Activated CD8-positive, alpha-beta T cell treated with anti-CD3 and anti-CD28 coated beads, Interleukin-2, amount 10 ng/mL, durations not matched to agents 7 days and 5 days (primary cell): ENCODE measurements at regions not wholly inside any gene's neighbourhood (a gene's known extent, or its start where the extent isn't known, plus 50 kb on each side); places are given as distances from the start of the nearest gene placed in this dataset.
"Not testable (repeated sequence)": the region's sequence is repeated elsewhere in the genome, so short reads cannot be mapped to it uniquely, and the experiment has no call there.

Source experiments
- ATAC-seq: fragments of 150-1000 bp; cut with Tn5 transposase; one replicate; pipeline ENCODE4 v1.10.0; 2021; ENCODE audit warnings: moderate library complexity
- CTCF ChIA-PET: fragments of 350-600 bp; sonication (Branson Sonifier 250); formaldehyde crosslinking; loops from one replicate; lab custom pipeline; 2021; ENCODE audit warnings: antibody characterized with exemption; lab: Charles Lee
- POLR2A ChIA-PET: fragments of 350-600 bp; sonication (Branson Sonifier 250); formaldehyde crosslinking; loops from one replicate; lab custom pipeline; 2021; ENCODE audit warnings: antibody characterized with exemption; lab: Charles Lee
- DNase-seq: peaks from one replicate; pipeline ENCODE4 v3.0.0-alpha.2; 2020
- H3K27ac Mint-ChIP-seq: one replicate; pipeline ENCODE4 v1.8.0; 2021; ENCODE audit warnings: mild to moderate bottlenecking, mixed read lengths
- H3K27me3 Mint-ChIP-seq: one replicate; pipeline ENCODE4 v1.8.0; 2021; ENCODE audit warnings: low read depth, mixed read lengths
- H3K36me3 Mint-ChIP-seq: one replicate; pipeline ENCODE4 v1.8.0; 2021; ENCODE audit warnings: low read depth, mixed read lengths
- H3K4me1 Mint-ChIP-seq: one replicate; pipeline ENCODE4 v1.8.0; 2021; ENCODE audit warnings: low read depth, mixed read lengths
- H3K4me3 Mint-ChIP-seq: one replicate; pipeline ENCODE4 v1.8.0; 2021; ENCODE audit warnings: mild to moderate bottlenecking, mixed read lengths
- H3K9me3 Mint-ChIP-seq: one replicate; pipeline ENCODE4 v1.8.0; 2022; ENCODE audit warnings: mixed read lengths; ENCODE audit not compliant: insufficient read depth

DNA sequence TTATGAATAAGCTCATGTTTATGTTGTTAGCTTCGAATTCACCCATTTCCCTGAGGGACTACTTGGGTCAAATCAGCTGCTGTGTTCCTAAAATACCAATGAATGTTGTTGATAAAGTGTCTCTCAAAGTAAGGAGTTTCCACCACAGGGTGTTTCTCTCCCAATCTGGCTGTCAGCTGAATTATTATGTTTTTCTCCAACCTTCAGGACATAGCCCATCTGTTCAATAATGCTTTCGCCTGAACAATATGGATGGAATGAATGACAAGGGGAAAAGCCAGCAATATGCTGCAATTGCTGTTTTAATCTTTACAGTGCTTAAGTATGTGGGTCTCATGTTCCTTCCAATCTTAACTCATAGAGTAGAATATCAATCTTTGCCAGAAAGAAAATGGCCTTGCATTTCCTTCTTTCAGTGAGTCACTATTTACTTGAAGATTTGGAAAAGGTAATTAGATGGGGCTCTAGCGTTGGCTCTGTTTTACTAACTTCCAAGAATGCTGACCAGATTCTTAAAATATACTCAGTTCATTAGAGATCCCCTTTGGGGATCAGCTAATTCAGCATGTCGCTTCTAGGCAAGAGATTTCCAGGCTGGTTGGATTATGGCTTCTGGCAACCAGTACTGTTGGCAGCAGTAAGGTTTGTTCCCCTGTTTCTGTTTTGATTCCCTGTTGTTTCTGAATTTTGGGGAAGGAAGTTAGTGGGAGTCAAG lies 410.5 kb downstream of the PPP3CA start:
- ChIA-PET POLR2A (no interaction called here), CTCF (no interaction called here)
- no peak overlapping the region for H3K27ac Mint-ChIP-seq
- ATAC-seq (no peak), DNase-seq (no peak)
- peaks cover 11% of the 10 kb centered on the region for H3K27me3 Mint-ChIP-seq
- H3K9me3 Mint-ChIP-seq, result no peaks in the 10 kb centered on the region
- H3K4me1 Mint-ChIP-seq, result peaks cover 4% of the 10 kb centered on the region
- H3K4me3 Mint-ChIP-seq, result no peak overlapping the region
- H3K36me3 Mint-ChIP-seq, result no peaks in the 10 kb centered on the region

- ChIA-PET CTCF (no interaction called here), POLR2A (no interaction called here)
- H3K9me3 Mint-ChIP-seq, result no peaks in the 10 kb centered on the region
- H3K4me1 Mint-ChIP-seq, result peaks cover 4% of the 10 kb centered on the region
- peaks cover 9% of the 10 kb centered on the region for H3K27me3 Mint-ChIP-seq
- ATAC-seq (no peak), DNase-seq (no peak)
- H3K4me3 Mint-ChIP-seq, result no peak overlapping the region
- no peaks in the 10 kb centered on the region for H3K36me3 Mint-ChIP-seq
- H3K27ac Mint-ChIP-seq, result no peak overlapping the region
Measured at GRCh38 chr4:100935090-100935489, 412.2 kb downstream of the PPP3CA start.

DNA sequence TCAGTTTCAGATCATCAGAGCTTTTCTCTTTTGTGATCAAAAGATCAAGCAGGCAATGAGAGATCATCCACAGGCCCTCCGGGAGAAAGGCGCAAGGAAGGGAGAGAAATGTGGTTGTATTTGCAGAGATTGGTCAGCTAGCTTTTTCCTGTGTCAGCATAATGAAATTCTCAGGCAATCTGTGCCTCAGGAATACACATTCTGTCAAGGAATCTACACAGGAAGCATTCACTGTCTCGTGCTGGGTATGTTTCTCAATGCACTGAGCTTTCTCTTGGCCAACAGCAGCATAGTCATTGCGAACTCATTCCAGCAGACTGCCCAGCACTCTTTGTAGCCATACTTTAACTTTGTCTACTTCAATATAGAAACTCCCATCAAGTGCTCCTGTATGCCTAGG lies 413.7 kb downstream of the PPP3CA start:
- CTCF ChIA-PET, result interaction anchor here (0.9 kb wide), 1 partner anchor 13 kb away, joined by 3 read pairs; no protein-coding TSS in a partner anchor
- H3K4me3 Mint-ChIP-seq, result no peak overlapping the region
- H3K9me3 Mint-ChIP-seq, result no peaks in the 10 kb centered on the region
- ATAC-seq, result no peak
- H3K27ac Mint-ChIP-seq, result no peak overlapping the region
- POLR2A ChIA-PET, result no interaction called here
- DNase-seq, result no peak
- peaks cover 6% of the 10 kb centered on the region for H3K27me3 Mint-ChIP-seq
- H3K4me1 Mint-ChIP-seq, result peaks cover 4% of the 10 kb centered on the region
- H3K36me3 Mint-ChIP-seq, result no peaks in the 10 kb centered on the region

GRCh38 chr4:100929758-100930157 lies 411.9 kb upstream of the EMCN start:
- no peaks in the 10 kb centered on the region for H3K9me3 Mint-ChIP-seq
- no peaks in the 10 kb centered on the region for H3K36me3 Mint-ChIP-seq
- H3K4me3 Mint-ChIP-seq, result no peak overlapping the region
- CTCF ChIA-PET, result no interaction called here
- H3K27me3 Mint-ChIP-seq, result peaks cover 4% of the 10 kb centered on the region
- POLR2A ChIA-PET, result no interaction called here
- ATAC-seq (no peak), DNase-seq (no peak)
- peaks cover 4% of the 10 kb centered on the region for H3K4me1 Mint-ChIP-seq
- no peak overlapping the region for H3K27ac Mint-ChIP-seq

DNA sequence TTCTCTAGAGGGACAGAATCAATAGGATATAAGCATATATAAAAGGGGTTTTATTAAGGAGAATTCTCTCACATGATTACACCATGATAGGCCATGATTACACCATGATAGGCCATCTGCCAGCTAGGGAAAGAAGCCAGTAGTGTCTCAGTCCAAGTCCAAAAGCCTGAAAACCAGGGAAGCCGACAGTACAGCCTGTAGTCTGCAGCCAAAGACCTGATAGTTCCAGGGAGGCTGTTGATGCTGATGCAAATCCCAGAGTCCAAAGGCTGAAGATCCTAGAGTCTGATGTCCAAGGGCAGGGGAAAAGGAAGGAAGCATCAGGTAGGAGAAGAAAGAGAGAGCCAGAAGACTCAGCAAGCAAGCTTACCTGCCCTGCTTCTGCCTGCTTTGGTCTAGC lies 411.3 kb upstream of the EMCN start:
- ChIA-PET POLR2A (no interaction called here), CTCF (no interaction called here)
- H3K27ac Mint-ChIP-seq, result no peak overlapping the region
- ATAC-seq, result no peak
- H3K9me3 Mint-ChIP-seq, result no peaks in the 10 kb centered on the region
- H3K36me3 Mint-ChIP-seq, result no peaks in the 10 kb centered on the region
- DNase-seq, result no peak
- peaks cover 4% of the 10 kb centered on the region for H3K4me1 Mint-ChIP-seq
- H3K4me3 Mint-ChIP-seq, result no peak overlapping the region
- H3K27me3 Mint-ChIP-seq, result peaks cover 6% of the 10 kb centered on the region

DNA sequence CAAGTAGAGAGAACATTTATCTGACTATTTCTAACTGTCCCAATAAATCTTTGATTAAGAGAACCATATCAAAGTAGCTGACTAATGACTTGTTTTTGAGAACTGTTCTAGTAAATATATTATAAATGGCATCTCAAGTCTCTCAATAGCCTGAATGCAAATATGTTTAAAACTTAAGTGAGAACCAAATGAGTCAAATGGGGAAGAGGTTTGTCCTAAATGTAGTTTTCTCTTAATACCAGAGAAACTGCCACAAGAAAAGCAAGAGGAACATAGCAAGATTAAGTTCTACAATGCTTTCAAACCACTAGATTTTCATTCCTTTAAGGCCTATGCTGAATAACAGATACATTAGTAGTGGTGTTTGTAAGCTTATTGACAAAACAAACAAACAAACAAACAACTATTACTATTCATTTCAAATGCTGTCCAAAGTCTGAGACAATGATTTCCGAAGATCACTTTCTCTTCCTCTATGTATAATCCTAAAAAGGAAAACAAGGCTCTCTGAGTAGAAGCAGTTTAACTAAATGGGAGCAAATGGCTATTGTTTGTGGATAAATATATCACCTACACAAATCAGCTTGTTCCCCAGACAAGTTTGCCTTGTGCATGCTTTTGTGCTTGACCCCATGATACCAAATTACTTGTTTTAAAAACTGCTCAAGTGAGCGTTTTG lies 408.4 kb upstream of the EMCN start:
- DNase-seq (no peak), ATAC-seq (no peak)
- Mint-ChIP-seq H3K27me3 (peaks cover 4% of the 10 kb centered on the region), H3K36me3 (no peaks in the 10 kb centered on the region), H3K4me1 (no peaks in the 10 kb centered on the region), H3K4me3 (no peak overlapping the region), H3K9me3 (no peaks in the 10 kb centered on the region), H3K27ac (no peak overlapping the region)
- ChIA-PET CTCF (no interaction called here), POLR2A (no interaction called here)

- POLR2A ChIA-PET, result no interaction called here
- DNase-seq, result no peak
- no peak for ATAC-seq
- CTCF ChIA-PET, result no interaction called here
- no peak overlapping the region for H3K27ac Mint-ChIP-seq
- H3K9me3 Mint-ChIP-seq, result no peaks in the 10 kb centered on the region
- H3K4me1 Mint-ChIP-seq, result no peaks in the 10 kb centered on the region
- no peak overlapping the region for H3K4me3 Mint-ChIP-seq
- H3K36me3 Mint-ChIP-seq, result no peaks in the 10 kb centered on the region
- peaks cover 7% of the 10 kb centered on the region for H3K27me3 Mint-ChIP-seq
Measured at GRCh38 chr4:100913685-100914084, 395.9 kb upstream of the EMCN start.

- no peak overlapping the region for H3K4me3 Mint-ChIP-seq
- no peak overlapping the region for H3K27ac Mint-ChIP-seq
- H3K4me1 Mint-ChIP-seq, result no peaks in the 10 kb centered on the region
- DNase-seq (no peak), ATAC-seq (no peak)
- POLR2A ChIA-PET, result no interaction called here
- no peaks in the 10 kb centered on the region for H3K9me3 Mint-ChIP-seq
- CTCF ChIA-PET, result no interaction called here
- peaks cover 6% of the 10 kb centered on the region for H3K27me3 Mint-ChIP-seq
- H3K36me3 Mint-ChIP-seq, result no peaks in the 10 kb centered on the region
Measured at GRCh38 chr4:100908540-100908939, 390.7 kb upstream of the EMCN start.

DNA sequence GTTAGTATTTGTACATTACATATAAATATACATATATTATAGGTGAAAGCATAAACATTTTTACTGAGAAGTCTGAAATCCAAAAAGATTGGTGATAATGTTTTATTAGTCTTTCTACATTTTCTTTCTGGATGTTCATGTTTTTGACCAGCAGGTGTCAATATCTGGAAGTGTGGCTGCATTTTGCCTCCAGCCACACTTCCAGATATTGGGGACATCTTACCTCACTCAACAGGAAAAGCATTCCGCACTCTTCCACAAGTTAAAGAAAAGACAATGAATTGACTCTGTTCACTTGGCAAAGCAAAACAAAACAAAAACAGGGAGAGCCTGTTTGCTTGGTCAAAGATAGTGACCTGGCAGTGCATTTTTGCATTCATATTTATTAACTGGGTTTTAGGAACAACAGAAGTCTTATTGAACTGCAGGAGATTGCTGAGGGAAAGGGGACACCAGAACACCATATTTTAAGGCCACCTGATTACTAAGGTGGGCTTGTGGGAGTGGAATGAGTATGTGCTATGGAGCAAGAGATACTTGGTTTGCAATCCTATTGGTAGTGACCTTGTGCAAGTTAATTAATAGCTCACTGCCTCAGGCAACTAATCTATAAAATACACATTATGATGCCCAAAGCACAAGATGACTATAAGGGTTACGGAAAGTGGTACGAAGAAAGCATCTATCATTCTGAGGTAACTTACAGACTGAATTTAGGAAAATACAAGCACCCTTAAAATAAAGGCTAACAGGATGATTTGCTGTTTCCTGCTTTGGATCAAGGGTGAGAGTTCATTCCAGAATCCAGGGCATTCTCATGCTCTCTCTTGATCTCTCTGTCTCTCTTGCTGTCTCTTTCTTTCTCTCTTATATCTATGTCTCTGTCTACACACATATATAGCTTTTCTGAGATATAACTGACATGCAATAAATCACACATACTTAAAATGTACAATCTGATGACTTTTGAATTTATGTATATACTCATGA lies 389.9 kb upstream of the EMCN start:
- DNase-seq (no peak), ATAC-seq (no peak)
- peaks cover 12% of the 10 kb centered on the region for H3K27me3 Mint-ChIP-seq
- no peak overlapping the region for H3K27ac Mint-ChIP-seq
- CTCF ChIA-PET, result no interaction called here
- no peaks in the 10 kb centered on the region for H3K4me1 Mint-ChIP-seq
- H3K9me3 Mint-ChIP-seq, result no peaks in the 10 kb centered on the region
- POLR2A ChIA-PET, result no interaction called here
- no peak overlapping the region for H3K4me3 Mint-ChIP-seq
- H3K36me3 Mint-ChIP-seq, result no peaks in the 10 kb centered on the region

DNA sequence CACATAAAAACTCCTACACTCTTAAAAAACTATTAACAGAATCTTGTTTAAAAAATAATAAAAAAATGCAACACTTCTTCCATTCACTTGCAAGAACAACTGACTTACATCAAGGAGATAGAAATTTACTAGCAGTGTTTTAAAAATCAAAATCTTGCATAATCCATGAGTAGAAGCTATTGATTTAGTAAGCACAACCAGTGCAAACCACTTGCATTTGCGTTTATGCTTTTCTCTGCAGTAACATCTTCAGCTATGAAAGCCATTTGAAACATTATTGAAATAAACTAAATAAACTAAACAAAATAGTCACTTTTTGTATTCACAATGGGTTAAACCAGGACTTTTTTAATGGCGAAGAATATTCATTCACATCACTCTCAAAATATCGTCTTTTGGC lies 389.2 kb upstream of the EMCN start:
- H3K27ac Mint-ChIP-seq, result no peak overlapping the region
- peaks cover 10% of the 10 kb centered on the region for H3K27me3 Mint-ChIP-seq
- no peaks in the 10 kb centered on the region for H3K4me1 Mint-ChIP-seq
- ChIA-PET POLR2A (no interaction called here), CTCF (no interaction called here)
- H3K9me3 Mint-ChIP-seq, result no peaks in the 10 kb centered on the region
- H3K4me3 Mint-ChIP-seq, result no peak overlapping the region
- ATAC-seq (no peak), DNase-seq (no peak)
- H3K36me3 Mint-ChIP-seq, result no peaks in the 10 kb centered on the region

DNA sequence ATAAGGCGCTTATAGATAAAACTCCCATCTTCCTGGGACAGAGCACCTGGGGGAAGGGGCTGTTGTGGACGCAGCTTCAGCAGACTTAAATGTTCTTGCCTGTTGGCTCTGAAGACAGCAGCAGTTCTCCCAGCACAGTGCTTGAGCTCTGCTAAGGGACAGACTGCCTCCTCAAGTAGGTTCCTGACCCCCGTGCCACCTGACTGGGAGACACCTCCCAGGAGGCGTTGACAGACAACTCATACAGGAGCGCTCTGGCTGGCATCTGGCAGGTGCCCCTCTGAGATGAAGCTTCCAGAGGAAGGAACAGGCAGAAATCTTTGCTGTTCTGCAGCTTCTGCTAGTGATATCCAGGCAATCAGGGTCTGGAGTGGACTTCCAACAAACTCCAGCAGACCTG lies 383.1 kb upstream of the EMCN start:
- DNase-seq, ATAC-seq, H3K4me1 Mint-ChIP-seq, H3K36me3 Mint-ChIP-seq, CTCF ChIA-PET, H3K4me3 Mint-ChIP-seq, POLR2A ChIA-PET, H3K27ac Mint-ChIP-seq, H3K9me3 Mint-ChIP-seq, H3K27me3 Mint-ChIP-seq: not testable (repeated sequence)

GRCh38 chr4:100900134-100900533 lies 382.3 kb upstream of the EMCN start:
- Mint-ChIP-seq H3K9me3 (no peaks in the 10 kb centered on the region), H3K27me3 (peaks cover 6% of the 10 kb centered on the region), H3K4me1 (peaks cover 12% of the 10 kb centered on the region), H3K4me3 (no peak overlapping the region), H3K36me3 (peaks cover 3% of the 10 kb centered on the region), H3K27ac (no peak overlapping the region)
- DNase-seq (no peak), ATAC-seq (no peak)
- ChIA-PET CTCF (no interaction called here), POLR2A (no interaction called here)
